ENCODE measurements at regions not wholly inside any gene's neighbourhood (a gene's known extent, or its start where the extent isn't known, plus 50 kb on each side); places are given as distances from the start of the nearest gene placed in this dataset.
"Not testable (repeated sequence)": the region's sequence is repeated elsewhere in the genome, so short reads cannot be mapped to it uniquely, and the experiment has no call there.

GRCh38 chr10:60597513-60597912 is 180.8 kb upstream of the CDK1 start:
- TF ChIP-seq CTCF (IDR thresholded peaks at IDR 0.05; ENCODE audit: control insufficient read depth, extremely low read depth, insufficient read depth) = no peak
- no peak overlapping the region for H3K4me3 ChIP-seq (ENCODE audit: low read depth, low read length)
- no peak for DNase-seq (ENCODE audit: low read depth)

GRCh38 chr10:60595852-60596251 is 182.4 kb upstream of the CDK1 start:
- TF ChIP-seq CTCF (IDR thresholded peaks at IDR 0.05; ENCODE audit: control insufficient read depth, extremely low read depth, insufficient read depth) = no peak
- no peak for DNase-seq (ENCODE audit: low read depth)
- H3K4me3 ChIP-seq (ENCODE audit: low read depth, low read length) = no peak overlapping the region

GRCh38 chr10:60594476-60595051 is 183.7 kb upstream of the CDK1 start:
- no peak overlapping the region for H3K4me3 ChIP-seq (ENCODE audit: low read depth, low read length)
- DNase-seq (ENCODE audit: low read depth) = no peak
- no peak for TF ChIP-seq CTCF (IDR thresholded peaks at IDR 0.05; ENCODE audit: control insufficient read depth, extremely low read depth, insufficient read depth)

GRCh38 chr10:60591119-60591518 is 187.2 kb upstream of the CDK1 start:
- DNase-seq (ENCODE audit: low read depth) = no peak
- no peak for TF ChIP-seq CTCF (IDR thresholded peaks at IDR 0.05; ENCODE audit: control insufficient read depth, extremely low read depth, insufficient read depth)
- no peak overlapping the region for H3K4me3 ChIP-seq (ENCODE audit: low read depth, low read length)

GRCh38 chr10:60589376-60589775 is 188.9 kb upstream of the CDK1 start:
- no peak overlapping the region for H3K4me3 ChIP-seq (ENCODE audit: low read depth, low read length)
- DNase-seq (ENCODE audit: low read depth) = no peak
- TF ChIP-seq CTCF (IDR thresholded peaks at IDR 0.05; ENCODE audit: control insufficient read depth, extremely low read depth, insufficient read depth) = no peak

GRCh38 chr10:60581782-60582181 is 192.1 kb upstream of the ANK3 start:
- H3K4me3 ChIP-seq (ENCODE audit: low read depth, low read length); DNase-seq (ENCODE audit: low read depth): not testable (repeated sequence)

GRCh38 chr10:60578217-60578616 is 188.5 kb upstream of the ANK3 start:
- TF ChIP-seq CTCF (IDR thresholded peaks at IDR 0.05; ENCODE audit: control insufficient read depth, extremely low read depth, insufficient read depth) = no peak
- DNase-seq (ENCODE audit: low read depth) = no peak
- H3K4me3 ChIP-seq (ENCODE audit: low read depth, low read length) = no peak overlapping the region

Data from LNCaP clone FGC (cell line).